Breast epithelium (tissue), 3 donors: ENCODE measurements at regions not wholly inside any gene's neighbourhood (a gene's known extent, or its start where the extent isn't known, plus 50 kb on each side); places are given as distances from the start of the nearest gene placed in this dataset.

Source experiments
- CTCF ChIP-seq, 3 donors: fragments of 450-650 bp; IDR thresholded peaks; one replicate each; pipeline ENCODE4 v1.5.1; 2016 to 2017; ENCODE audit warnings: antibody characterized with exemption in 3 of 3, mild to moderate bottlenecking in 3 of 3, moderate library complexity in 3 of 3
- POLR2A ChIP-seq: fragments of 450-650 bp; IDR thresholded peaks from one replicate; pipeline ENCODE4 v1.6.1; 2016; ENCODE audit warnings: antibody characterized with exemption, mild to moderate bottlenecking, moderate library complexity

GRCh38 chr7:136479922-136480321 lies 388.5 kb upstream of the CHRM2 start:
- TF ChIP-seq CTCF (IDR thresholded peaks at IDR 0.05) (no peak), POLR2A (no peak)
